GF-D8 (cell line): ENCODE measurements at regions not wholly inside any gene's neighbourhood (a gene's known extent, or its start where the extent isn't known, plus 50 kb on each side); places are given as distances from the start of the nearest gene placed in this dataset.

ENCODE experiments used
- DNase-seq: peaks from one replicate; lab custom pipeline; 2025; lab: John Stamatoyannopoulos, UW

- no peak for DNase-seq
Observed at GRCh38 chr3:107969994-107970819, 120.6 kb downstream of the CD47 start.

DNA sequence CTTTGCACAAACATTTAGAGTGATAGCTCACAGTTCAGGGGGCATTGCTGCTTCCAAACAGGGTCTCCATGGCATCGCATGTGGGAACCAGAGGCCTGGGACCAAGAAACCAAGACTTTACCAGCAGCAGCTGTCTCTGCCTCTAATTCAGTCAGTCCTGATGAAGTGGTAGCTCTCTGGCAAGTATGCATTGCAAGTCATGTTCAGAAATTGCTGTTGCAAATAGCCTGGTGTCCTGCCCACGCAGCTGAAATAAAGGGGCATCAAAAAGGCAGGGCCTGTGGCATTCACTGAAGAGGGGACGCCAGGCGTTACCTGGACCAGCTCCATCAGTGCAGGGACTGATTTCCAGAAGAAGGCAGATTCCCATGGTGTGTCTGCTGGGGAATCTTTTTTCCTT, 121.3 kb downstream of the CD47 start:
- DNase-seq: no peak

DNA sequence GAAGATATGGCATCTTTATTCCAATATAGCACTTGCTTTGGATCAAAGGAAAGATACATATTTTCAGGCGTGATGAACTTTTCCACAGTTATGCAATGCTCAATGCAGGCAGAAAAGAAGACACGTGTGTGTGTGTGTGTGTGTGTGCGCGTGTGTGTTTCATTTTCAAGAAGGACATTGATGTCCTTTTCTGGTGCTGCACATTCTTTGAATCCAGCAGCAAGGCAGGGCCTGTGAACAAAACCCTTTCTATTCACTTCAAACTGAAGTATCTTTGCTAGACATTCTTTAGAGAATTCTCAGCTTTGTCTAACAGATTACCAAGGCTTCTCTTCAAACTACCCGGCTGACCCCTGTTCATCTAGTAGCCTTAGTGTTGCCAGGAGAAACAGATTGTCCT, 124.6 kb downstream of the CD47 start:
- DNase-seq: no peak

DNA sequence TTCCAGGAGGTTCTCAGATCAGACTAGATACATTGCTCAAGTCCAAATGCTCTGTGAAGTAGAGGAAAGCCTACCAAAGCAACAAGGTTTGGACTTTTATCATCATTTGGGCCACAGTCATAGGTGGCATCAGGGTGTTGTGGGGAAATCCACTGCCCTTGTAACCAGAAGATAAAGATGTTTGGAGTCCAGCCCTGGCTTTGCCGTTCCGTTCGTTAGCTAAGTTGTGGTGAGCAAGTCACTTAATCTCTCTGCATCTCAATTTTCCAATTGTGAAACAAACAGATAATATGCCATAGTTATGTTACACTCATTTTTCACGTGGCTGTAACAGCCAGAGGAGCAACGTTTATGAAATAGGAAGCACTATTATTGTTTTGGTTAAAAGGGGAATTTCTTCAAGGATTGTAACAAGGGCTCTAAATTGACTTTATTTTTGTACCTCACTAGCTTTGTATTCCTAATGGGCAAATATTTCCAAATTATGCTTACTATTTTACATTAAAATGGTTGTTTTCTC, 125.6 kb downstream of the CD47 start:
- DNase-seq: no peak

- no peak for DNase-seq
Observed at GRCh38 chr3:107963581-107963980, 127.2 kb downstream of the CD47 start.

GRCh38 chr3:107962946-107963345, 127.9 kb downstream of the CD47 start:
- DNase-seq: no peak

- no peak for DNase-seq
Observed at GRCh38 chr3:107962037-107962436, 128.8 kb downstream of the CD47 start.

- no peak for DNase-seq
Observed at GRCh38 chr3:107959550-107960154, 131.2 kb downstream of the CD47 start.

DNA sequence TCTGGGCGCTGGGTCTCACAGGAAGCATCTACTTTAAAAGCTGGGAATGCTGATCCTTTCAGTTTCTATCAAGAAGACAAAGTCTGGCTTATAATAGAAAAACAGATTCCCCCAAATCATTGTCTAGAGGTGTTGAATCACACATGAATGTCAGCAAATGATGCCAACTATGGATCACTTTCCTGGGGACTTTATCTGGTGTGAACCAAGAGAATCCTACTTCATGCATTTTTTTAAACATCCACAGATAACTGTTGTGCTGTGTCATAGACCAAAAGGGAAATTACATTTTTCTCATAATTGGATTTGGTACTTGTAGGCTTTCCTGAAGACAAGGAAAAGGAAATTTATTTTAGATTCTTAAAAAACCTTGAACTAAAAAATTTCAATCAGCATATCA, 132.7 kb downstream of the CD47 start:
- no peak for DNase-seq

- no peak for DNase-seq
Observed at GRCh38 chr3:107956991-107957900, 133.6 kb downstream of the CD47 start.

DNA sequence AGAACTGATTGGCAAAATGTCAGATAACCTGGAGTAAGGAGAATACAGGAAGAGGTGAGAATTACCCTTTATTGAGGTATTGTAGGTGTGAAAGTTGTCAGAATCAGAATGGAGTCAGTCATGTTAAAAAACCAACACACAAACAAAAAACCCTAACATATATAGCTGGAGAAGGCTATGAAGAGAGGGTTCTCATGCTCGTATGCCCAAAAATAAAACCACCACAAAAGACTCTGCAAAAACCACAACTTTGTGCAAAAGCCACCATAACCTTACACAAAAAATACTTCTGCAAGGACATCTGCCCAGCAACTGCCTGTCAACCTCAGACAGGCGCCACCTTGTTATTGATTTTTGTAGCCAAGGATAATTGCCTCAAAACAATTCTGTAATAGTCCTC, 136.0 kb downstream of the CD47 start:
- no peak for DNase-seq

GRCh38 chr3:107953722-107954121, 137.1 kb downstream of the CD47 start:
- DNase-seq: no peak

GRCh38 chr3:107951126-107951525, 139.7 kb downstream of the CD47 start:
- no peak for DNase-seq

DNA sequence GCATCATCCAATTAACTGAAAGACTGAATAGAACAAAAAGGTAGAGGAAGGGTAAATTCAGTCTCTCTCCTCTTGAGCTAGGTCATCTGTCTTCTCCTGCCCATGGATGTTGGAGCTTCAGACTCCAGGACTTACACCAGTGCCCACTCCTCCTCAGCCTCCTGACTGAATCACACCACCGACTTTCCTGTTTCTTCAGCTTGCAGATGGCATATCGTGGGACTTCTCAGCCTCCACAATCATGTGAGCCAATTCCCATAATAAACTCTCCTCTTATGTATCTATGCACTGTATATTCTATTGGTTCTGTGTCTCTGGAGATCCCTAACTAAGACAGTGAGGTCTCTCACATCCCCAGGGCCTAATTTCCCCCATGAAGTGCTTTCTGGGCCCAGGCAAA, 140.4 kb downstream of the CD47 start:
- DNase-seq: no peak

DNA sequence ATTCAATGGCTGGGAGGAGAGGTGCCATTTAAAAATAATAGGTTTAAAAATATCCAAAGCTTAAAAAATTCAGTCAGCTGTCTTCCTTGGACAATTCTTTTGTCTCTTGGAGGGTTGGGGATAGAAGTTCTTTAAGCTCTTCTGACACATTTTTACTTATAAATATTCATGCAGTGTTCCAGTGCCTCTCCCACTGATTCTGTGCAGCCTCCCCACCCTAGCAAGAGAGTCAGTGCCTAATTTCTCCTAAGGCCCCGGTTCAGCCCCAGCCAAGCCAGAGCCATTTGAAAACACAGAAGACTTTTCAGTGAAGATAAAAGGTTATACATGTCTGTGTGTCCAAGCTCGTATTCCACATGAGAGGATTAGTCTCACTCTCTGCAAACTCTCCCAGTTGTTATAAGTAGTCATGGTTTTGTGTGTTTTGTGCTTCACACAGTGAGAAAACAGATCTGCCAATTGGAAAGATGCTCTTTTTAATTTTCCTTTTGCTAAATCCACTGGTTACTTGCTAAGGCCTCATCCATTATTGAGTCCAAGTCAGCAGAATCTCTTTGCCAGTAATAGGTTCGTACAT, 141.3 kb downstream of the CD47 start:
- DNase-seq: no peak

GRCh38 chr3:107947203-107947602, 143.6 kb downstream of the CD47 start:
- DNase-seq: no peak

GRCh38 chr3:107946700-107947099, 144.1 kb downstream of the CD47 start:
- DNase-seq: no peak

DNA sequence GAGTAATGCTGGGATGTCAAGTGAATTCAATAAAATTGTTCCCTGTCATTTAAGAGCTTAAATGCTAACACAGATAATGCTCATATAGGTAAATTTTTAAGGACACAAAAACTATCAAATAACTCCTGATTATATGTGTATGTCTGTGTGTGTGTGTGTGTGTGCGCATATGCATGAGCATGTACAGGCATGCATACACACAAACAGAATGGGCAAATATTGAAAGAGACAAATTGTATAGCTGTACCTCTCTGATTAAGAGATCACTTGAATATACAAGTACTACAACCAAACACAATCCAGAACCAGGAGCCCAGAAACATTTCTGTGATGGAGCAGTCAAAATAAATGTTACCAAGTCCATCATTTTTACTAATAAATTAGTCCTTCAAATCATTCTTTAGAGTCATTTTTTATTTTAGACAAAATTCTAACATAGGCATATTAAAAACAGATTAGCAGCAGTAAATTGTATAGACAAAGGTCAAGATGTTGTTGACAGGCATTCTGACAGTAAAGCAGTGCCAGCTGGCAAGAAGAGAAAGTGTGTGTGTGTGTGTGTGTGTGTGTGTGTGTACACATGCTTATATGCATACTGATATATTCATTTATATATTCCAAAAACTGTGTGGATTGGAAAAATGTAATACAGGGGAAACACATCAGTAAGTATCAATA, 145.3 kb downstream of the CD47 start:
- no peak for DNase-seq

- no peak for DNase-seq
Observed at GRCh38 chr3:107943786-107944523, 146.9 kb downstream of the CD47 start.

- no peak for DNase-seq
Observed at GRCh38 chr3:107942951-107943749, 147.7 kb downstream of the CD47 start.
